ENCODE measurements at regions not wholly inside any gene's neighbourhood (a gene's known extent, or its start where the extent isn't known, plus 50 kb on each side); places are given as distances from the start of the nearest gene placed in this dataset.

- Mint-ChIP-seq H3K4me3 (ENCODE audit: low read depth) (no peak overlapping the region), H3K9me3 (ENCODE audit: low read depth) (peaks cover under 1% of the 10 kb centered on the region), H3K27me3 (no peaks in the 10 kb centered on the region), H3K4me1 (ENCODE audit: low read depth) (peaks cover 27% of the 10 kb centered on the region), H3K36me3 (ENCODE audit: insufficient read depth) (no peaks in the 10 kb centered on the region), H3K27ac (no peak overlapping the region)
- TF ChIP-seq CTCF (IDR thresholded peaks at IDR 0.05; ENCODE audit: unreplicated experiment) = no peak
- DNase-seq (ENCODE audit: low spot score, unreplicated experiment) = no peak
Measured at GRCh38 chr1:80776266-80776665, 1024.5 kb upstream of the ADGRL2 start.

GRCh38 chr1:80769208-80769750, 1031.5 kb upstream of the ADGRL2 start:
- no peak overlapping the region for H3K4me3 Mint-ChIP-seq (ENCODE audit: low read depth)
- no peak for DNase-seq (ENCODE audit: low spot score, unreplicated experiment)
- TF ChIP-seq CTCF (IDR thresholded peaks at IDR 0.05; ENCODE audit: unreplicated experiment) = no peak
- no peaks in the 10 kb centered on the region for H3K27me3 Mint-ChIP-seq
- peaks cover 8% of the 10 kb centered on the region for H3K4me1 Mint-ChIP-seq (ENCODE audit: low read depth)
- no peak overlapping the region for H3K27ac Mint-ChIP-seq
- no peaks in the 10 kb centered on the region for H3K36me3 Mint-ChIP-seq (ENCODE audit: insufficient read depth)
- no peaks in the 10 kb centered on the region for H3K9me3 Mint-ChIP-seq (ENCODE audit: low read depth)

- no peak for DNase-seq (ENCODE audit: low spot score, unreplicated experiment)
- Mint-ChIP-seq H3K27ac (no peak overlapping the region), H3K36me3 (ENCODE audit: insufficient read depth) (no peaks in the 10 kb centered on the region), H3K27me3 (no peaks in the 10 kb centered on the region), H3K4me1 (ENCODE audit: low read depth) (peaks cover 3% of the 10 kb centered on the region), H3K9me3 (ENCODE audit: low read depth) (no peaks in the 10 kb centered on the region), H3K4me3 (ENCODE audit: low read depth) (no peak overlapping the region)
- no peak for TF ChIP-seq CTCF (IDR thresholded peaks at IDR 0.05; ENCODE audit: unreplicated experiment)
Measured at GRCh38 chr1:80767711-80768110, 1033.0 kb upstream of the ADGRL2 start.

- no peaks in the 10 kb centered on the region for H3K36me3 Mint-ChIP-seq (ENCODE audit: insufficient read depth)
- no peaks in the 10 kb centered on the region for H3K27me3 Mint-ChIP-seq
- DNase-seq (ENCODE audit: low spot score, unreplicated experiment) = no peak
- no peak overlapping the region for H3K27ac Mint-ChIP-seq
- no peak for TF ChIP-seq CTCF (IDR thresholded peaks at IDR 0.05; ENCODE audit: unreplicated experiment)
- no peak overlapping the region for H3K4me3 Mint-ChIP-seq (ENCODE audit: low read depth)
- peaks cover 10% of the 10 kb centered on the region for H3K9me3 Mint-ChIP-seq (ENCODE audit: low read depth)
- H3K4me1 Mint-ChIP-seq (ENCODE audit: low read depth) = peaks cover 6% of the 10 kb centered on the region
Measured at GRCh38 chr1:80759354-80759753, 1041.4 kb upstream of the ADGRL2 start.

- no peak for TF ChIP-seq CTCF (IDR thresholded peaks at IDR 0.05; ENCODE audit: unreplicated experiment)
- Mint-ChIP-seq H3K9me3 (ENCODE audit: low read depth) (peaks cover 21% of the 10 kb centered on the region), H3K36me3 (ENCODE audit: insufficient read depth) (no peaks in the 10 kb centered on the region), H3K4me3 (ENCODE audit: low read depth) (no peak overlapping the region), H3K4me1 (ENCODE audit: low read depth) (peaks cover 6% of the 10 kb centered on the region), H3K27me3 (no peaks in the 10 kb centered on the region), H3K27ac (no peak overlapping the region)
- DNase-seq (ENCODE audit: low spot score, unreplicated experiment) = no peak
Measured at GRCh38 chr1:80755944-80756343, 1044.8 kb upstream of the ADGRL2 start.
